ENCODE measurements at regions not wholly inside any gene's neighbourhood (a gene's known extent, or its start where the extent isn't known, plus 50 kb on each side); places are given as distances from the start of the nearest gene placed in this dataset.

DNA sequence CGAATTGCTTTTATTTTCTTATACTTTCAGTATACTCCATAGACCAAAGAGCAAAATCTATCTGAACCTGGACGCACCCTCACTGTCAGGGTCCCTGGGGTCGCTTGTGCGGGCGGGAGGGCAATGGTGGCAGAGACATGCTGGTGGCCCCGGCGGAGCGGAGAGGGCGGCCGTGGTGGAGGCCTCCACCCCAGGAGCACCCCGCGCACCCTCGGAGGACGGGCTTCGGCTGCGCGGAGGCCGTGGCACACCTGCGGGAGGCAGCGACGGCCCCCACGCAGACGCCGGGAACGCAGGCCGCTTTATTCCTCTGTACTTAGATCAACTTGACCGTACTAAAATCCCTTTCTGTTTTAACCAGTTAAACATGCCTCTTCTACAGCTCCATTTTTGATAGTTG, 1077.4 kb downstream of the BRD1 start:
- TF ChIP-seq, protein P1, sequence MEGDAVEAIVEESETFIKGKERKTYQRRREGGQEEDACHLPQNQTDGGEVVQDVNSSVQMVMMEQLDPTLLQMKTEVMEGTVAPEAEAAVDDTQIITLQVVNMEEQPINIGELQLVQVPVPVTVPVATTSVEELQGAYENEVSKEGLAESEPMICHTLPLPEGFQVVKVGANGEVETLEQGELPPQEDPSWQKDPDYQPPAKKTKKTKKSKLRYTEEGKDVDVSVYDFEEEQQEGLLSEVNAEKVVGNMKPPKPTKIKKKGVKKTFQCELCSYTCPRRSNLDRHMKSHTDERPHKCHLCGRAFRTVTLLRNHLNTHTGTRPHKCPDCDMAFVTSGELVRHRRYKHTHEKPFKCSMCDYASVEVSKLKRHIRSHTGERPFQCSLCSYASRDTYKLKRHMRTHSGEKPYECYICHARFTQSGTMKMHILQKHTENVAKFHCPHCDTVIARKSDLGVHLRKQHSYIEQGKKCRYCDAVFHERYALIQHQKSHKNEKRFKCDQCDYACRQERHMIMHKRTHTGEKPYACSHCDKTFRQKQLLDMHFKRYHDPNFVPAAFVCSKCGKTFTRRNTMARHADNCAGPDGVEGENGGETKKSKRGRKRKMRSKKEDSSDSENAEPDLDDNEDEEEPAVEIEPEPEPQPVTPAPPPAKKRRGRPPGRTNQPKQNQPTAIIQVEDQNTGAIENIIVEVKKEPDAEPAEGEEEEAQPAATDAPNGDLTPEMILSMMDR (IDR thresholded peaks at IDR 0.05) = no peak
- no peak for TF ChIP-seq POLR2A (IDR thresholded peaks at IDR 0.05)

Measured in adrenal gland (tissue), 5 donors.